ENCODE measurements at regions not wholly inside any gene's neighbourhood (a gene's known extent, or its start where the extent isn't known, plus 50 kb on each side); places are given as distances from the start of the nearest gene placed in this dataset.

DNA sequence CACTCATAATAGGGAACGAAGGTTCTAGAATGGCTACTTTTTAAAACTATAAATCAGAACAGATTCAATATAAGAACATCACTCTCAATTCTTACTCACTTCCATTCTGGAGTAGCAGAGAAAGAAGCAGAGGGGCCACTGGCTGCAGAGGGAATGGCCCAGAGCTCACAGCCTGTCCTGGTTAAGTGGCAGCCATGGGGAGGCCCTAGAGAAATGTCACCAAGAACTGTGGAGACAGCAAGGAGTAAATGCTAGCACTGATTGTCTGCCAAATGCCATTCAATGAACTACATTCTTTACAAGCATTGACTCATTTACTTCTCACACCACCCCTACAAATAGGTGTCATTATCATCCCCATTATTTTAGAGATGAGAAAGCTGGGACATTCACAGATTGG lies 74.6 kb upstream of the KCNMA1 start:
- TF ChIP-seq EZH2 (IDR thresholded peaks at IDR 0.05; ENCODE audit: low read length) (no peak), CTCF (optimal IDR thresholded peaks at IDR 0.05 in 1 of 3, IDR thresholded peaks at IDR 0.05 in 1 of 3, conservative IDR thresholded peaks at IDR 0.05 in 1 of 3; ENCODE audit: extremely low read depth in 1 of 3, insufficient read depth in 2 of 3, low read length in 3 of 3) (no peak)
